HepG2 (cell line): ENCODE measurements at regions not wholly inside any gene's neighbourhood (a gene's known extent, or its start where the extent isn't known, plus 50 kb on each side); places are given as distances from the start of the nearest gene placed in this dataset.
"Not testable (repeated sequence)": the region's sequence is repeated elsewhere in the genome, so short reads cannot be mapped to it uniquely, and the experiment has no call there.

Source experiments
- CTCF ChIP-seq: sonication (generic); formaldehyde crosslinking; IDR thresholded peaks from 2 replicates; pipeline ENCODE4 v1.5.0; 2020; ENCODE audit warnings: mild to moderate bottlenecking, missing genetic modification reagents, moderate library complexity
- DMAP1 ChIP-seq: IDR thresholded peaks from 2 replicates; pipeline ENCODE4 v1.6.1; 2016
- IRF1 ChIP-seq: sonication (generic); formaldehyde crosslinking; IDR thresholded peaks from 2 replicates; pipeline ENCODE4 v1.4.0; 2020; ENCODE audit warnings: low read depth, mild to moderate bottlenecking, missing genetic modification reagents
- KDM5B ChIP-seq: sonication (generic); formaldehyde crosslinking; IDR thresholded peaks from 2 replicates; pipeline ENCODE4 v1.4.0; 2020; ENCODE audit warnings: missing genetic modification reagents, mild to moderate bottlenecking, borderline replicate concordance
- NCOA2 ChIP-seq: sonication (generic); formaldehyde crosslinking; IDR thresholded peaks from 2 replicates; pipeline ENCODE4 v1.8.0; 2022; ENCODE audit warnings: inconsistent platforms
- RAD51 ChIP-seq: fragments of 450-650 bp; IDR thresholded peaks from 2 replicates; pipeline ENCODE4 v1.6.1; 2016; ENCODE audit warnings: borderline replicate concordance
- ZNF18 ChIP-seq: sonication (generic); formaldehyde crosslinking; IDR thresholded peaks from 2 replicates; pipeline ENCODE4 v1.8.0; 2022; ENCODE audit warnings: mild to moderate bottlenecking, missing genetic modification reagents; ENCODE audit not compliant: insufficient replicate concordance
- ZNF329 ChIP-seq: sonication (generic); formaldehyde crosslinking; IDR thresholded peaks from 2 replicates; pipeline ENCODE4 v1.9.0; 2021; ENCODE audit warnings: low read depth, mild to moderate bottlenecking, missing genetic modification reagents
- TF ChIP-seq, protein P1 (sequence below): IDR thresholded peaks from 2 replicates; pipeline ENCODE4 v1.6.1; 2012; ENCODE audit warnings: low read depth, low read length, improper control_type of control experiment

DNA sequence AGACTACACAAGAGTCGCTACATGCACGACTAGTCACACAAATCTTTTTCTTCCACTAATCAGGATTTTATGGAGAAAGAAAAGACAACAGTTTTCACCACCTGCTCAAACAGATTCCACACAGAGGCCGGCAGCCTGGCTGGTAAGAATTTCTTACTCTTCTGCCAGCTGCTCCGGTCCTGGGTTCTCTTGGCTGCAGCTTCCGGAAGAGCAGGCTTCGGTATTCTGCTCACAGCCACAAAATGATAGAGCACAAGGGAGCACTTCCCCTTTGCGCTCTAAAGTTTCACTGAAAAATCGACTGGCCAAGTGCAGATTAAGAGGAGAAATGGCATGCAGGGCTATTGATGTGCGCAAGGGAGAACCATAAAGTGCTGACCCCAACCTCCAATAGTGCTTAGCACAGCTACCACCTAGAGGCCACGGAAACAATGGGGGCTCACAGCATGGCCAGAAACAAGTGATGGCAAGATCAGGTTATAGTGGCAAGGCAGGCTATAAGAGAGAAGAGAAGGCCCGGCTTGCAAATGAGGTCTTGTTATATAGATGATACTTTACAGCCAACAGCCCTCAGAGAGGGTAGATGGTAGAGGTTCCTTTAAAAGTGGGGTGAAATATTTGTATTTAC is 114.2 kb upstream of the ACBD5 start:
- not testable (repeated sequence) for TF ChIP-seq ZNF329 (CRISPR knock-in tag); CTCF (CRISPR knock-in tag); KDM5B; RAD51; ZNF18 (CRISPR knock-in tag); DMAP1 (CRISPR knock-in tag); IRF1; NCOA2 (CRISPR knock-in tag)
- TF ChIP-seq, protein P1, sequence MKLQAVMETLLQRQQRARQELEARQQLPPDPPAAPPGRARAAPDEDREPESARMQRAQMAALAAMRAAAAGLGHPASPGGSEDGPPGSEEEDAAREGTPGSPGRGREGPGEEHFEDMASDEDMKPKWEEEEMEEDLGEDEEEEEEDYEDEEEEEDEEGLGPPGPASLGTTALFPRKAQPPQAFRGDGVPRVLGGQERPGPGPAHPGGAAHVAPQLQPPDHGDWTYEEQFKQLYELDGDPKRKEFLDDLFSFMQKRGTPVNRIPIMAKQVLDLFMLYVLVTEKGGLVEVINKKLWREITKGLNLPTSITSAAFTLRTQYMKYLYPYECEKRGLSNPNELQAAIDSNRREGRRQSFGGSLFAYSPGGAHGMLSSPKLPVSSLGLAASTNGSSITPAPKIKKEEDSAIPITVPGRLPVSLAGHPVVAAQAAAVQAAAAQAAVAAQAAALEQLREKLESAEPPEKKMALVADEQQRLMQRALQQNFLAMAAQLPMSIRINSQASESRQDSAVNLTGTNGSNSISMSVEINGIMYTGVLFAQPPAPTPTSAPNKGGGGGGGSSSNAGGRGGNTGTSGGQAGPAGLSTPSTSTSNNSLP, result not testable (repeated sequence)
